ENCODE measurements at regions not wholly inside any gene's neighbourhood (a gene's known extent, or its start where the extent isn't known, plus 50 kb on each side); places are given as distances from the start of the nearest gene placed in this dataset.

- no peak for TF ChIP-seq CTCF (conservative IDR thresholded peaks at IDR 0.05; ENCODE audit: low read length)
- no peak for DNase-seq (ENCODE audit: low read depth)
- no peak overlapping the region for H3K4me3 ChIP-seq (ENCODE audit: low read length)
These were observed 573.2 kb downstream of the DIPK2A start for GRCh38 chr3:144544871-144545270.

- no peak for DNase-seq (ENCODE audit: low read depth)
- H3K4me3 ChIP-seq (ENCODE audit: low read length), result no peak overlapping the region
- no peak for TF ChIP-seq CTCF (conservative IDR thresholded peaks at IDR 0.05; ENCODE audit: low read length)
These were observed 574.9 kb downstream of the DIPK2A start for GRCh38 chr3:144546539-144546938.

- H3K4me3 ChIP-seq (ENCODE audit: low read length), result no peak overlapping the region
- no peak for TF ChIP-seq CTCF (conservative IDR thresholded peaks at IDR 0.05; ENCODE audit: low read length)
- no peak for DNase-seq (ENCODE audit: low read depth)
These were observed 576.7 kb downstream of the DIPK2A start for GRCh38 chr3:144548346-144548745.

GRCh38 chr3:144549166-144549565 lies 577.5 kb downstream of the DIPK2A start:
- no peak for DNase-seq (ENCODE audit: low read depth)
- no peak overlapping the region for H3K4me3 ChIP-seq (ENCODE audit: low read length)
- TF ChIP-seq CTCF (conservative IDR thresholded peaks at IDR 0.05; ENCODE audit: low read length), result no peak

- DNase-seq (ENCODE audit: low read depth), result no peak
- no peak for TF ChIP-seq CTCF (conservative IDR thresholded peaks at IDR 0.05; ENCODE audit: low read length)
These were observed 580.9 kb downstream of the DIPK2A start for GRCh38 chr3:144552346-144553057.

GRCh38 chr3:144553301-144553700 lies 581.7 kb downstream of the DIPK2A start:
- DNase-seq (ENCODE audit: low read depth), result no peak
- no peak overlapping the region for H3K4me3 ChIP-seq (ENCODE audit: low read length)
- no peak for TF ChIP-seq CTCF (conservative IDR thresholded peaks at IDR 0.05; ENCODE audit: low read length)

More at GRCh38 chr3:144552346-144553057, 580.9 kb downstream of the DIPK2A start:
- H3K4me3 ChIP-seq (ENCODE audit: low read length), result no peak overlapping the region

GRCh38 chr3:144554889-144555288 lies 583.3 kb downstream of the DIPK2A start:
- DNase-seq (ENCODE audit: low read depth), result no peak

More at GRCh38 chr3:144554889-144555288, 583.3 kb downstream of the DIPK2A start:
- no peak for TF ChIP-seq CTCF (conservative IDR thresholded peaks at IDR 0.05; ENCODE audit: low read length)
- no peak overlapping the region for H3K4me3 ChIP-seq (ENCODE audit: low read length)
